Activated CD4-positive, alpha-beta T cell treated with anti-CD3 and anti-CD28 coated beads, Interleukin-10, Interleukin-2, amounts not matched to agents 100 ng/mL and 50 ng/mL, durations not matched to agents 16 hours and 8 hours (primary cell): ENCODE measurements at regions not wholly inside any gene's neighbourhood (a gene's known extent, or its start where the extent isn't known, plus 50 kb on each side); places are given as distances from the start of the nearest gene placed in this dataset.

ENCODE experiments used
- DNase-seq: peaks from one replicate; pipeline ENCODE4 v3.0.0-alpha.2; 2020

DNA sequence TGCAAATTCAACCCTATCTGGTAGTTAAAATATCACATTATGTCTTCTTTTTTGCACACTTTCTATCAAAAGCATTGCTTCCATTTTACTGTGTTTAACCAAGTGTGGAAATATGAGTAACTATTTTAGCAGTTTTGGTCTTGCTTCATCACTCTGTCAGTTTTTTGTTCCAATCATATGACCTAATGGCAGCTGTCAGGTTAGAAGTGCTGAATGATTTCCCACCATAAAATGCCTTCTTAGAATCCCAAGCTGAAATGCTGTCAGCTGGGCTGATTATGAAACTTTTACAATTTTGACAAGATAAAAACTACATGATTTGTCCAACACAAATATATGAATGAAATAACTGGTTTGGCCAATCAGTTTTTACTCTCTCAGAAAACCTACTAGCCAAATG is 1654.6 kb upstream of the RAG2 start:
- DNase-seq: no peak

DNA sequence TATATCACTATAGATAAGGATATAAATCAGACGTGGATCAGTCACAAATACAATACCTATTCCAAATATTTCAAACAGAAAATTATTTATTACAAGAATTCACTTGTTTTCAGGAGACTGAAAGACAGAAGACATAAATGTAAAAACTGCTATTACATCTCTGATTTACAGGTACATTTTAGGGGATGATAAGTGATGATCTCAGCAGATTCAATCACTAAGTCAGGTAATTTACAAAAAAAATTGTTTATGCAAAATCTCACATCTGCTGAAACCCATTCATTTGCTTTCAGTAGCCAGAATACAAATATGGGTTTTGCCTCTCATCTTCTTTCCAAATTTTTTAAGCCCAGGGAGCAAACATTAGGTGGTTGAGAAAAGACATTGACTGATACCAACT is 1648.4 kb upstream of the RAG2 start:
- DNase-seq: no peak

GRCh38 chr11:38226684-38227083 is 1628.6 kb upstream of the RAG2 start:
- DNase-seq: no peak

DNA sequence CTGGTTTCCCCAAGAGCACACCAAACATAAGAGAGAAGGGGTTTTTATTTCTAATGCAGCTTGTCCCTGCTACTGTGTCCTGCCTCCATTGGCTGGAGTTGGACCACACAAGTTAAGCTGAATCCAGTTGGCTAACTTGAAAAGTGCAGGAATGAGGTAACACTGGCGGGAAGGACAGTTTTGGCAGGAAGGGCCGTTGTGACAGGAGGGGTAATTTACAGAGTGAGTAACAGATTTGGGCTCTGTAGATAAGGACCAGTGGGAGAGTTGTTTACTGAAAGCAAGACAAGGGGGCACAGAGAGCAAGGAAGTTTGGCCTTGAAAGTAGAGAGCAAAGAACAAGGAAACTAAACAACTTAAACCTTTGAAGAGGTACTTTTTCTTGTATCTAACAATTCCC is 1623.3 kb upstream of the RAG2 start:
- DNase-seq: no peak

- DNase-seq: no peak
Measured at GRCh38 chr11:38219636-38220035, 1621.6 kb upstream of the RAG2 start.

- DNase-seq: no peak
Measured at GRCh38 chr11:38208951-38209350, 1610.9 kb upstream of the RAG2 start.

- DNase-seq: no peak
Measured at GRCh38 chr11:38206663-38207062, 1608.6 kb upstream of the RAG2 start.

- DNase-seq: no peak
Measured at GRCh38 chr11:38191101-38191500, 1593.1 kb upstream of the RAG2 start.

DNA sequence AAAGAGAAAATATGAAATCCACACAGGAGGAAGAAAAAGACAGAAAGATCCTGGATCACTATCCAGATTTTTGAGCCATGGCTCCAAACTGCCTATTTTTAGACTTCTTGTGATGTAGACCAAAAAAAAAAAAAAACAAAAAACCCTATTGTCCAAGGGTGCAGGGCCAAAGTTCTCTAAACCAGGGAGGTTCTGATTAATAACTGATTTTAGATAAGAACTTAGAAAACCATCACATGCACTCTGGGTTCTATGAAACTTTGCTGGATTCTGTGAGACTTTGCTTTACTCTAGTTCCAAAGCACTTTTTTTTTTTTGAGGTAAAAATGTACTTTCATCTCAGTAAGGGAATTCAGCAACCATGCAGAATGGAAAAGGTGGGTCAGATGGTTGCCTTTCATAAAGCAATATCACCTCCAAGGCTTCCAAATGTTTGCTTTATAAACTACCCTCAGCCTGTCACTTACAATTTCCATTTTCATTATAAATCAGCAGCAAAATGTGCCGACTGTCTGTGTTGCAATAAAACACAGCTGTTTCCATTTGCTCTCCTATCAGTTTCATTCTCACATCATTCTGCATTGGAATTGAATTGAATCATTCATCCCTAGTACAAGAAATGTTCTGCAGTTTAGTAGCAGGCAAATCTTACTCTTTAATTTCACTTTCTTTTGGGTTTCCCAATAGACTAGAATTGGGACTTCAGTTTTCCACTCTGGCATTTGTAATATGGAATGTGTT is 1584.3 kb upstream of the RAG2 start:
- DNase-seq: no peak

- no peak for DNase-seq
Measured at GRCh38 chr11:38176686-38177322, 1578.8 kb upstream of the RAG2 start.

GRCh38 chr11:38173676-38174075 is 1575.6 kb upstream of the RAG2 start:
- no peak for DNase-seq

DNA sequence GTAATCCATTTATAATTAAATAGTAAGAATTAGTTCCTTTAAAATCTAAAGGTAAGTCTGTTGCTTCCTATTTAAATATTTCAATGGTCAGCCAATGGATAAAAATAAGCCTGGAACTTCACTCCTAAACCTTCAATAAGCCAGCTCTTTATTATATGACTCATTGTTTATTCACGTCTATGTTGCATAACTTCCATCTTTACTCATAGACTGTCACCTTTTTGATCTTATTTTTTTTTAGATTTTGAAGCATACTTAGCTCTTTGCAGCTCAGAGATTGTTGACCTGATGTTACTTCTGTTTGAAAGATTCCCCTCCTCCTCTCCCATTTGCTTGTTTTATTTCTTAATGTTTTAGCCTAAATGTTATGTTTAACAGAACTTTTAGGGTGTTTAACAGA is 1571.2 kb upstream of the RAG2 start:
- no peak for DNase-seq

GRCh38 chr11:38163526-38163925 is 1565.5 kb upstream of the RAG2 start:
- DNase-seq: no peak

GRCh38 chr11:38160433-38160832 is 1562.4 kb upstream of the RAG2 start:
- DNase-seq: no peak

DNA sequence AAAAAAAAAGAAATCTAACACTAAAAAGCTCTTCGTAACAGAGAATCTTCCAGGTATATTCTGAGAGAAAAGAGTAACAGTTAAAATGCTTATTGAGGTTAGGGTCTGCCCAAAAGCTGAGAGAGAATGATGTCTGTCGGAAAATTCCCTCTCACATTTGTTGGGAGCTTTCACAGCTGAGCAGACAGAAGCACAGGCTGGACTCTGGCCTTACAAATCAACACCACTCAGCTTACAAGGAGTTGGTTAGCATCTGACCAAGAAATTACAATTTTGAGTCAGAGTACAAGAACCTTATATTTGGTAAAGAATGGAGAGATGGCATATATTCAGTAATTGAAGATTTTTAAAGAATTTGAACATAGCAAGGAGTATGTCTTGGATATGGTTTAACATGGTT is 1561.0 kb upstream of the RAG2 start:
- no peak for DNase-seq

DNA sequence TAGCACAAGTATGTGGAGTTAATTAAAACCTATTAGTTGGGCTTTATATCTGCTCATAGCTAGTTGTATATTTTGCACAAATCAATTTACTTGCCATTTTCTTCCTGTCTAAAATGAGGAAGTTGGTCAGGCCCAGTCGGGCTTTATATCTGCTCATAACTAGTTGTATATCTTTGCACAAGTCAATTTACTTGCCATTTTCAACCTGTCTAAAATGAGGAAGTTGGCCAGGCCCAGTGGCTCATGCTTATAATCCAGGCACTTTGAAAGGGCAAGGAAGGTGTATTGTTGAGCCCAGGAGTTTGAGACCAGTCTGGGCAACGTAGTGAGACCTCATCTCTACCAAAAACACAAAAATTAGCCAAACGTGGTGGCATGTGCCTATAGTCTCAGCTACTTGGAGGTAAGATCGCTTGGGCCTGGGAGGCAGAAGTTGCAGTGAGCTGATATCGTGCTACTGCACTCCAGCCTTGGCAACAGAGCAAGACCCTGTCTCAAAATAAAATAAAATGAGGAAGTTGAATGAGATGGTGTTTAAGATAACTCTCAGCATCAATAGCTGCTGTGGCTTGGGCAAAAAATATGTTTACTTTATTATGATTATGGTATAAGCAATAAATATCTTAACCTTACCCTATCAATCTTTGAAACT is 1558.6 kb upstream of the RAG2 start:
- DNase-seq: no peak

DNA sequence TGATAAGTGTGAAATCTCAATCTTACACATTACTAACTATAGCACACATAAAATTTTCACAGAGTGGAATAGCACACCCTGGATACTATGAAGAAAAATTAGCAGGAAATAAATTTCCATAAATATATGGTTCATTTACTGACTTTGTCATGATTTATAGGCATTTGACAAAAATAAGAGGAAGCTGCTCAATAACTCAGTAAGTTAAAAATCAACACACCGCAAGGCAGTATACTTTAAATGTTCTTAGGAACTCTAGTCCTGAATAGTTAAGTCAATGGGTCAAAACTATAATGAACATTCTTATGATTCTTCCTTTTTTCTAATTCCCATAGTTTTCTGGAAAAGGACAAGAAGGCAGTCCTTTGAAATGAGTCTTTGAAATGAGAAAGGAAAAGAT is 1557.8 kb upstream of the RAG2 start:
- DNase-seq: no peak

GRCh38 chr11:38153985-38154384 is 1555.9 kb upstream of the RAG2 start:
- DNase-seq: no peak

DNA sequence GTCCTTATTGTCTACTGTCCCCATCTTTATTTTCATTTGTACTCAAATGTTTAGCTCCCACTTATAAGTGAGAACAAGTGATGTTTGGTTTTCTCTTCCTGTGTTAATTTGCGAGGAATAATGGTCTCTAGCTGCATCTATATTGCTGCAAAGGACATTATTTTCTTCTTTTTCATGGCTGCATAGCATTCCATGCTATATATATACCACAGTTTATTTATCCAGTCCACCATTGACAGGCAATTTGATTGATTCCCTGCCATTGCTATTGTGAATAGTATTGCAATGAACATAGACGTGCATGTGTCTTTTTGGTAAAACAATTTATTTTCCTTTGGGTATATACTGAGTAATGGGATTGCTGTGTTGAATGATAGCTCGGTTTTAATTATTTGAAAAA is 1545.8 kb upstream of the RAG2 start:
- DNase-seq: no peak

GRCh38 chr11:38138972-38139371 is 1540.9 kb upstream of the RAG2 start:
- DNase-seq: no peak

DNA sequence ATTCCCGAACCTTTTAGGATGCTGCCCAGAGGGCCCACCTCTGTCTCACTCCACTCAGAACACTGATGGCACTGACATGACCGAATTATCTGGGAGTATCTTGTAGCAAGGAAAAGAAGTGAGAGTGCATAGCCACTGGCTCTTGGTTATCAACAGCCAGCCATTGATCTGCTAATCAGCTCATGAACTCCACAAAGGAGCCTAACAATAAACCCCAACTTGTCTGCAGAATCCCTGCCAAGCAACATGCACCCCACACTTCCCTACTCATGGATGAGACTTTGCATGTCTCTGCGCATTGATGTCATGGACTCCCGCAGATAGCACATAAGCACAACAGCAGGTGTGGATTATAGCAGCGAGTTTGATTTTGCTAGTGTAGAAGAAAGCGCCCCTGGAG is 1538.9 kb upstream of the RAG2 start:
- DNase-seq: no peak

- DNase-seq: no peak
Measured at GRCh38 chr11:38131535-38131934, 1533.5 kb upstream of the RAG2 start.

GRCh38 chr11:38130976-38131375 is 1532.9 kb upstream of the RAG2 start:
- no peak for DNase-seq

- DNase-seq: no peak
Measured at GRCh38 chr11:38130514-38130913, 1532.5 kb upstream of the RAG2 start.
